ENCODE measurements at regions not wholly inside any gene's neighbourhood (a gene's known extent, or its start where the extent isn't known, plus 50 kb on each side); places are given as distances from the start of the nearest gene placed in this dataset.

DNA sequence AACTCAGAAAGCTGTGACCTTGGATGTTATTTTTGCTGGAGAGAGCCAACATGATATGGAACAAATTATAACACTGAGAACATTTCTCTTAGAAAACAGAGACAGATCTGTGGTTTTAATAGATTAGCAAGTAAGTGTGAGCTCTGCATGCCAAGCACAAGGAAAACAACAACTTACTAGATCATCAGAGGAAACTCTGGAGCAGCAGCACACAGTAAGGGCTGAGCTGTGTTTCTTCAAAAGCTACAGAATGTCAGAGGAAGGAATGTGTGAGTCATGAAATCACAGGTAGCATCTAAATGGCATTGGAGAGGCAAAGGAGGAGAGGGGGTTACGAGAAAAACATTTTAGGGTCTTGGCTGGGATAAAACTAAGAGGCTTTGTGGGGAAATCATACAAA lies 283.4 kb upstream of the FZD8 start:
- TF ChIP-seq, protein P1, sequence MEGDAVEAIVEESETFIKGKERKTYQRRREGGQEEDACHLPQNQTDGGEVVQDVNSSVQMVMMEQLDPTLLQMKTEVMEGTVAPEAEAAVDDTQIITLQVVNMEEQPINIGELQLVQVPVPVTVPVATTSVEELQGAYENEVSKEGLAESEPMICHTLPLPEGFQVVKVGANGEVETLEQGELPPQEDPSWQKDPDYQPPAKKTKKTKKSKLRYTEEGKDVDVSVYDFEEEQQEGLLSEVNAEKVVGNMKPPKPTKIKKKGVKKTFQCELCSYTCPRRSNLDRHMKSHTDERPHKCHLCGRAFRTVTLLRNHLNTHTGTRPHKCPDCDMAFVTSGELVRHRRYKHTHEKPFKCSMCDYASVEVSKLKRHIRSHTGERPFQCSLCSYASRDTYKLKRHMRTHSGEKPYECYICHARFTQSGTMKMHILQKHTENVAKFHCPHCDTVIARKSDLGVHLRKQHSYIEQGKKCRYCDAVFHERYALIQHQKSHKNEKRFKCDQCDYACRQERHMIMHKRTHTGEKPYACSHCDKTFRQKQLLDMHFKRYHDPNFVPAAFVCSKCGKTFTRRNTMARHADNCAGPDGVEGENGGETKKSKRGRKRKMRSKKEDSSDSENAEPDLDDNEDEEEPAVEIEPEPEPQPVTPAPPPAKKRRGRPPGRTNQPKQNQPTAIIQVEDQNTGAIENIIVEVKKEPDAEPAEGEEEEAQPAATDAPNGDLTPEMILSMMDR (conservative IDR thresholded peaks at IDR 0.05) = no peak
- TF ChIP-seq EZH2 (IDR thresholded peaks at IDR 0.05; ENCODE audit: low read depth) = no peak
